NCI-H82 treated with DMSO at 0.1 percent for 48 hours (cell line): ENCODE measurements at regions not wholly inside any gene's neighbourhood (a gene's known extent, or its start where the extent isn't known, plus 50 kb on each side); places are given as distances from the start of the nearest gene placed in this dataset.
"Not testable (repeated sequence)": the region's sequence is repeated elsewhere in the genome, so short reads cannot be mapped to it uniquely, and the experiment has no call there.

ENCODE experiments used
- DNase-seq: peaks from one replicate; lab custom pipeline; 2025; ENCODE audit not compliant: unreplicated experiment; lab: John Stamatoyannopoulos, UW

DNA sequence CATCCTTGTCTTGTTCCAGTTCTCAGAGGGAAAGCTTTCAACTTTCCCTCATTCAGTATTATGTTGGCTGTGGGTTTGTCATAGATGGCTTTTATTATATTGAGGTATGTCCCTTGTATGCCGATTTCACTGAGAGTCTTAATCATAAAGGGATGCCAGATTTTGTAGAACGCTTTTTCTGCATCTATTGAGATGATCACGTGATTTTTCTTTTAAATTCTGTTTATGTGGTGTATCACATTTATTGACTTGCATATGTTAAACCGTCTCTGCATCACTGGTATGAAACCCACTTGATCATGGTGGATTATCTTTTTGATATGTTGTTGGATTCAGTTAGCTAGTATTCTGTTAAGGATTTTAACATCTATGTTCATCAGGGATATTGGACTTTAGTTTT lies 313.7 kb upstream of the AMOT start:
- not testable (repeated sequence) for DNase-seq

DNA sequence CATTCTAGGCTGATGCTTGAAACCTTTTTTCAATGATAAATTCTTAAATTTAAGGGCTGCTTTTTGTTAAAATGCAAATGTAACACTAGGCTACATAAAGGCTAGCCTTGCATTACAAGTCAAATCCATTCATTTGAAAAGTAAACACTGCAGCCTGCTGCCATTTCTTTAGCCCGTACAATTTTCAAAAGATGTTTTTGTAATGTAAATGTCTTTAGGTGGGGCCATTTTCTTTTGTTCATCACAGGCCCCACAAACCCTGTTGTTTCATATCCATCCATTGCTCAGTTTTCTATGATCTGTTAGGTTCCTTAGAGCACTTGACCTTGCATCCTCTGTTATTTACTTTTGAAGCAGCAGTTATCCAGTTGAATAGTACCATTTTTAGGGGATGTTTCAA lies 296.2 kb upstream of the AMOT start:
- DNase-seq: no peak

DNA sequence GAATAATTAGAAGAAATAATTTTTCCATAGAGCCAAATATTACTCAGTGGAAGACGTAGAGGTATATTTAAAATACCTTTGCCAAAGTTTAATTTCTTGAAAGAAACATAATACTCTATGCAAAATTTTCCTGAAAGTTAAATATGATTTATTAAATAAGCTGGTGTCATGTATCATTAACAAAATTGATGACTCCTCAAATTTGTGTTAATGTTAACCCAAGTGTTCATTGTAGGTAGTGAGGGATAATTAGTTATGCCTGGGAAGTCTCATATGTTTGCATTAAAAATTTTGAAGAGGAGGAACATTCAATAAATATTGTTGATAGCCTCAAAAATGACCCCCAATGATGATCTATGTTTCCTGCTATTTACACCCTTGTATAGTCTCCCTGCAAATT lies 292.7 kb upstream of the AMOT start:
- no peak for DNase-seq

DNA sequence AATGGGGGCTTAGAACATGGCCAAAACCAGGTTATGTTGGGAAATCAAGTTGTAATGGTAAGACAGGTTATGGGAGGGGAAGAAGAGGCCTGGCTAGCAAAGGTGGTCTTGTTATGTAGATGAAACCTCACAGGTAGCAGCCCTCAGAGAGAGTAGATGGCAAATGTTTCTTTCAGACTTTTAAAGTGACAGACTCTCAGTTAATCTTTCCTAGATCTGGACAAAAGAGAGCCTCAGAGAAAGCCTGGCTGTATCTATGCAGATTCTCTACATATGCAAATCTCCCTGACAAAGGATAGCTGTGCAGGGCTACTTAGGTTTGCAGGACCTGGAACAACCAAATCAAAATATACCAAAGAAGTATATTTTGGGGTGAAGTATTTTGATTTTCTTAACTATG lies 284.1 kb upstream of the AMOT start:
- no peak for DNase-seq

DNA sequence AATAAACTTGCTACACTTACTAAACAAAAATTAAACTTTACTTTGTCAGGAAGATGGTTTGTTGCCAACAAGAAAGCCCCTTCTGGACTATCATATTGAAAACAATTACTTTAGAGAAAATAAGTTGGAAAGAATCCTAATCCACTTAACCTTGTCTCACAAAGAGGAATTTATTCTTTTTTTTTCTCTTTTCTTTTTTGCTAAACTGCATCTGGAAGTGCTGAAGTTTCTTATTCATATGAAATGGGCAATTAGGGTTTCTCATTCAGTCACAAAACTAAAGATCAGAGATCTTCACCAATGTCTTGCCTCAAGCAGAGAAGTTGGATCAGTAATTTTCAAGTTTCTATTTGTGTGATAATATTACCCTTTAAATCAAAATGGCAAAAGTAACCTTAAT lies 234.9 kb upstream of the AMOT start:
- no peak for DNase-seq

DNA sequence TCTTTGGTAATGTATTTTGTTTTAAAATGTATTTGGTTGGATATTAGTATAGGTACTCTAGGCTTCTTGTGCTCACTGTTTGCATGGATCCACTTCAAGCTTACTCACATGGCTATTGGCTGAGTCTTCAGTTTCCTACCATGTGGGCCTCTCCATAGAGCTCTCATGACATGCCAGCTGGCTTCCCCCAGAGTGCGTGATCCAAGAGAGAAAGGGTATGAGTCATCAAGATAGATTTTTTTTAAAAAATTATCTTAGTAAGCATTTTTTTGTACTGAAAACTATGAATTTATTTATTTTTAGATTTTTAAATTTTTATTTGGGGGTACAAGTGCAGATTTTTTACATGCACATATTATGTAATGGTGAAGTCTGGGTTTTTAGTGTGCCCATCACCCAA lies 219.1 kb upstream of the AMOT start:
- DNase-seq: no peak

DNA sequence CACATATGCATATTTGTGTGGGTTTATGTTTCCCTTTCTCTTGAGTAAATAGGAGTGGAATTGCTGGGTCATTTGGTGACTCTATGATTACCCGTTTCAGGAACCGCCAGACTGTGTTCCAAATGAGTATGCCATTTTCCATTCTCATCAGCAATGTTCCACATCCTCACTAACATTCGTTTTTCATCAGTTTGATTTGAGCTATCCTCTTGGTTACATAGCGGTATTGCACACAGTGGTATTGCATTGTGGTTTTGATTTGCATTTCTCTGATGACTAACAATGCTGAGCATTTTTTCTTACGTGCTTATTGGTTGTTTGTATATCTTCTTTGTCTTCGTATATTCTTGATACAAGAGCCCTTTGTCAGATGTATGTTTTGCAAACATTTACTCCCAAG lies 218.0 kb upstream of the AMOT start:
- DNase-seq: no peak

DNA sequence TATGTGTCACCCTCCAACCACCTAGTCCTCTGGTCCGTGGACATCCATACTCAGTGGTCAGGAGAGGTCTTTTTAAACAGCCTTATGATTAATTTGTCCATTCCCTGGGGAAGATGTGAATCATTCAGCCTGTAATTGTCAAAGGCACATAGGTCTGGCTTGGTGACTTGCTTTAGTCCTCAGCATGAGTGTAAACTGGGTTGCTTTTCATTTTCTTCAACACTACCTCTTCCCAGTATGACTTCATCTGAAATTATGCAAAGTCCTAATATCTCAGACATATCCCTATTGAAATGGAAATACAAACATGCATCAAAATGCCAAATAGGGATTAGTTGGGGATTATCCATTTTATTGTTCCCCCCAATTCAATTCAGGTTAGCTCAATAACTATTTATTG lies 208.3 kb upstream of the AMOT start:
- DNase-seq: no peak

DNA sequence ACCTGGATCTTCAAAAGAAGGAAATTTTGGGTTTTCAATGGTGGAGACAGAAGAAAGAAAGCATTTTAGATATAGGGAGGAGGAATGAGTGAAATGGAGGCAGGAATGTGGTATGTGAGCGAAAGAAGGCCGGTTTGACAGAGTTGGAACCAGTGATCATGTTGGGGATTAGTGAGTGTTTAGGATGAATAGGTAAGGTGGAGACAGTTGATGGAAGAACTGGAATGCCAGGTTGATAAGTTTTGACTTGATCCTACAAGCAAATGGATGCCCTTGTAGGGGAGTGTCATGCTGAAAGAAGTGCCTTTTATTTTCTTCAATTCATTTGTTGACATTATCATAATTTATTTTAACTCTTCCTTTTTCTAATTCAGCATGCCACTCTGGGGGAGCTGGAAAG lies 207.8 kb upstream of the AMOT start:
- no peak for DNase-seq

DNA sequence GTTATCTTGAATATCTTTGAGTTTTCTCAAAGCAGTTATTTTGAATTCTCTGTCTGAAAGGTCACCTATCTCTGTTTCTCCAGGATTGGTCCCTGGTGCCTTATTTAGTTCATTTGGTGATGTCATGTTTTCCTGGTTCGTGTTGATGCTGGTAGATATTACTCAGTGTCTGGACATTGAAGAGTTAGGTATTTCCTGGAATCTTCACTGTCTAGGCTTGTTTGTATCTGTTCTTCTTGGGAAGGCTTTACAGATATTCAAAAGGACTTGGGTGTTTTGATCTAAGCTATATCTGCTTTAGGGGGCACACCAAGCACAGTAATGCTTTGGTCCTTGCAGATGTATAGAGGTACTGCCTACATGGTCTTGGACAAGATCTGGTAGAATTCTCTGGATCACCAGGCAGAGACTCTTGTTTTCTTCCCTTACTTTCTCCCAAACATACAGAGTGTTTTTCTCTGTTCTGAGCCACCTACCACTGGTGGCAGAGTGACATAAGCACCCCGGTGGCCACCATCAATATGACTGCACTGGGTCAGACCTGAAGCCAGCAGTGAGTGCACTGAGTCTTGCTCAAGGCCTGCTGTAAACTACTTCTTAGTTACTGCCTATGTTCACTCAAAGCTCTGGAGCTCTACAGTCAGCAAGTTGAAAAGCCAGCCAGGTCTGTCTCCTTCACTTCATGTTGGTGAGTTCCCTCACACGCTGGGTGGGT lies 193.5 kb upstream of the AMOT start:
- no peak for DNase-seq

DNA sequence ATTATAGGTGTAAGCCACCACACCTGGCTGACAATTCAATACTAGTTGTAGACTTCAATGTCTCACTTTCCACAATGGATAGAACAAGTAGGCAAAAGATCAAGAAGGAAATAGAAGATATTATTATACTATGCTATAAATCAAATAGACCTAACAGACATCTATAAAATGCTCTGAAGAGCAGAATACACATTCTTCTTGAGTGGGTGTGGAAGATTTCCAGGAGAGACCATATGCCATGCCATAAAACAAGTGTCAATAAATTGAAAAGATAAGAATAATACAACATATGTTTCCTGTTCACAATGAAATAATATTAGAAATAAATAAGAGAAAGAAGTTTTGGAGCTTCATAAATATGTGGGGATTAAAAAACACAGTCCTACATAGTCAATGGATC lies 179.3 kb upstream of the AMOT start:
- DNase-seq: no peak

DNA sequence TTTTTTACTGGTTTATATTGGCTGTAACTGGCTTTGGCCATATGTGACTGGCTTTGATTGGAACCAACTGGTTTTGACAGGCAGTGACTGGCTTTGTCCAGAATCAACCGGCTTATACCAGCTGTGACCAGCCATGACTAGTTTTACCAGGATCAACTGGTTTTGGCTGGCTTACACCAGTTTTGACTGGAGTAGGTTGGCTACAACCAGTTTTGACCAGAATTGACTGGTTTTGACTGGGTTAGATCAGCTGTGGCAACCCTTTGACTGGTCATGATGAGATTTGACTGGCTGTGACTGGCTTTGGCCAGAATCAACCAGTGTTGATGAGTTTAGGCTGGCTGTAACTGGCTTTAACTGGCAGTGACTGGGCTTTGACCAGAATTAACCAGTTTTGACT lies 169.2 kb upstream of the AMOT start:
- no peak for DNase-seq

DNA sequence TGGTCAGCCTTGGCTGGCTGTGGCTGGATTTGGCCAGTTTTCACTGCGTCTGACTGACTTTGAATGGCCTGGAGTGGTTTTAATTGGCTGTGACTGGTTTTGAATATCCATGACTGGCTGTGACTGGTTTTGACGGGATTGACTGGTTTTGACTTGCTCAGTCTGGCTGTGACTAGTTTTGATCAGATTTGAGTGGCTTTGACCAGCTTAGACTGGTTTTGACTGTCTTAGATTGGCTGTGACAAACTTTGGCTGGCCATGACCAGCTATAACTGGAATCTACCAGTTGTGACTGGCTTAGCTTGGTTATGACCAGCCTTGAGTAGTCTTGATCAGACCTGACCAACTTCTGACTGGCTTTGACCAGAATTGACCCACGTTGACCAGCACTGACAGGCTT lies 168.4 kb upstream of the AMOT start:
- DNase-seq: no peak

DNA sequence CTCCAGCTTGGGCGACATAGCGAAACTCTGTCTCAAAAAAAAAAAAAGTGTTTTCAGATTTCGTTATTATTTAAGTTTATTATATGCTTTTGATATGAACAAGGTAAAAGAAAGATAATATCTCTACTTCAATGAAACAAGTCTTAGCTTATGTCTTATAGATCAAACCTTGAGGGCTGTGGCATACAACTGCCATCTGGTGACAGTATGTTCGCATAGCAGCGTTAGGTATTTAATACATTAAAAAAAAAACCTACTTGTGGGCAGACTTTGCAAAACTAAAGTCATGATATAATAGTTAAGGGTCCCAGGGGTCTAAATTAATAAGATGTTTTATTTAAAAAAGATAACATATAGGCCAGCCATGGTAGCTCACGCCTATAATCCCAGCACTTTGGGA lies 161.2 kb upstream of the AMOT start:
- no peak for DNase-seq

DNA sequence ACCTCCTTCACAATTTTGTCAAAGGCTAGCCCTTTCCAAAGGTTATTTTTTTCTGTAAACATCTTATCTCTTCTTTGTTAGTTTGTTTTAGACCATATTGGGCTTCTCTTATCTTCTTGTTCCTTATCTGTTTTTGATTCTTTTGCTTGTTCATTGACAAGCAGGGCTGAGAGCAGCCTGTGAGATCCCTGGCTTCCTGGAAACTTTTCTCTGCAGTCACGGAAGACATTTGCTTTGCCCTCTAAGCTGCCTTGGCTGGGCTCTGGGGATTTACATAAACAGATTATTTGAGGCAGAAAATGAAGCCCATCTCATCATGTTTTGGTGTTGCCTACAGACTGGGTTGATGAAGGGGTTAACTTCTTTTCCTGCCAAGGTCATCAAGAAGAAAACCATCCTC lies 157.4 kb upstream of the AMOT start:
- DNase-seq: no peak

DNA sequence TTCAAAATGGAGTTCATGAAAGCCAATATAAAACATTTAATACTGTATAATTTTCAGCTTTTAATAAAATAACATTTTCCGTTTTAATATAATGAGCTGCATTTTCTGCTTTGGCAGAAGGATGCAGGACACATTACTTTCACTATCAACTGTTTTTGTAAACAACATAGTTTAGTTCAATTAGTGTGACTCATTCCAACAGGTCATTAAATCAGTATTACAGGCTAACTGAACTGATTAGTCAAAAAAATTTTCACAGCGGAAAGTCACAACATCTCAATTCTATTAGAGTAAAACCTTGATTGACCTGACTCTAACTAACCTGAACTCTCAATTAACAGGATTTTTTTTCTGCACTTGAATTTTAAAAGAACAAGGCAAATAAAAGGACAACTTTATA lies 151.2 kb upstream of the AMOT start:
- DNase-seq: no peak

DNA sequence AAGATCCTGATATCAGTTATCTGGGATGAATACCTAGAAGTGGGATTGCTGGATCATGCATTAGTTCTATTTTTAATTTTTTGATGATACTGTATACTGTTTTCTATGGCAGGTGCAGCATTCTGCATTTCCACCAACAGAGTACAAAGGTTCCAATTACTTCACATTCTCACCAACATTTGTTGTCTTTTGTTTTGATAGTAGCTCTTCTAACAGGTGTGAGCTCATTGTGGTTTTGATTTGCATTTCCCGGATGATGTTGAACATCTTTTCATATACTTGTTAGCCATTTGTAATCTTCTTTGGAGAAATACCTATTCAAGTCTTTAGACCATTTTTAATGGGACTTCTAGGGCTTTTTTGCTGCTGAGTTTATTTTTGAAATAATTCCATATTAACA lies 139.2 kb upstream of the AMOT start:
- no peak for DNase-seq

DNA sequence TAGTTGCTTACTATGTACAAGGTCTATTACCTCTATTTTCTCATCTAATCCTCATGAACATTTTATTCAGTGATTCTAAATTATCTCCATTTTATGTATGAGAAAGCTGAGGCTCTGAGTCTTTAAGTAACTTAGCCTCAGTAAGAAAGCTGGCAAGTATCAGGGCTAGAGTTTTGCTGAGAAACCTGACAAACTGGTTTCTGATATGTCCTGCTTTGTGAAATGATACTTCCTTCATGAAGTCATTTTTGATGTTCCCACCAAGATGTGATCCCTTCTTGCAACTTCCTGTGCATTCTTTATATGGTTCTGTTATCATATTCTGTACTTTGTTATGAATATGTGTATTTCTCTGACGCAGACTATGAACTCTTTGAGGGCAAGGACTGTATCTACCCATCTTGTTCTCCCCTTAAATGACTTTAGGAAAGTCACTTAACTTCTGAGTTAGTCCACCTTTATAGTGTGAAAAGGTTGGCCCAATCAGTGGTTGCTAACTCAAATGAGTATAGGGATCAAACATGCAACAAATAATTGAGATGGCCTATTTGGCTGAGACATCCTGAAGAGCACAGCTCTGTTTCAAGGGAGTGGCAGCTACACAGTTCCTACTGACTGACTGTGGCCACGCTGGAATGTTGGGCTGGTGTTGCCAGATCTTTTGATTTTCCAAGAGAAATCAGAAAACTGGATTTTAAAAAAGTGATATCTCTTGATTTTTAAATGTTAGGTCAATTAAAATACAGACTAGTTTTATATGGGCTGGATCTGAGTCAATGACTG lies 127.9 kb upstream of the AMOT start:
- DNase-seq: no peak

DNA sequence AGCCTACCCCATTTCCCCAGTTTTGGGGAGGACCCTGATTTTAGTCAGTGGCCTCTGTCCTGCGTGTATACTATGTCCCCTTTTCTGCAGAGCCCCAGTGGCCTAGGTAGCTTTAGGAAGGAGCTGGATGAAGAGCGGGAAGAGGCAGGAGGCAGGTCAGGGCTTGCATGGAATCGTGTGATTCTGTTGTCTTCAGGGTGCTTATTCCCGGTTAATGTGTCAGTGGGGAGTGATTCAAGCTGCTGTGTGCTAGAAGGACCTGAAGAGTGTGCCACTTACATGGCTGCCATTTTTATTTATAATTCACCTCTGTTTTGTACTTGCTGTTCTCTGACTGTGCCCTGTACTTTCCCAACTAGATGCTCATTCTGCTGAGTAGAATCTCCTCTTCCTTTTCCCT lies 127.3 kb upstream of the AMOT start:
- no peak for DNase-seq

DNA sequence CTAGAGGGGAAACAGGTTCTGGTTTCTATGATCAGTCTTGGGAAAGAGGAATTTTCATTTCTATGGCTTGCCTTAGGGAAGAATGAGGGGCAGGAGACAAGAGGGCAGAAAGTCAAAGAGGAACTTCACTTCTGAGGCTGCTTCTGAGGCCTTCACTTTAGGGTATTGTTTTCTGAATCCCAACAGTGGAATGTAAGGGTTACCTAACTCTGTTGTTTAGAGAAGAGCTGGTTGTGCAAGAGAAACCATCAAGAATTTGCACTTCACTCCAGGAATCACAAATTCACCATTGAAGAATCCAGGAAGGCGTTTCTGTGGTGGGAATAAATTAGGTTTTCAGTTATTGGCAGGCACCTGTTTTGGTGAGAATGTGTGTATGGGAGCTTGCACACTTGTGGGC lies 126.7 kb upstream of the AMOT start:
- no peak for DNase-seq

DNA sequence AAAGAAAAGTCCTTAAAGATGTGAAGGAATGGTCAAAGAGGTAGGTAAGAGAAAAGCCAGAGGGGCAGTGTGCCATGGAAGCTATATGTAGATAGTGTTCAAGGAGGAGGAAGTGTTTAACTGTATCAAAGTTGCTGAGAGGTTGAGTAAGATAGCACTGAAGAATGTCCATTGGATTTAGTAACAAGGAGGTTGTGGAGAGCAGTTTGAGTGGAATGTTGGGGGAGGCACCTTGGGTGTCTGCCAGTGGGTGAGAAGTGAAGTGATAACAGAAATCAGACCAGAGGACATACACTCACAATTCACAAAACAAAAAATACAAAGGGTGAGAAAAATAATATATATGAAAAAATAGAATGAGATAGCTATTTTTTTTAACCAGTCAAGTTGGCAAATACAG lies 121.3 kb upstream of the AMOT start:
- DNase-seq: no peak

DNA sequence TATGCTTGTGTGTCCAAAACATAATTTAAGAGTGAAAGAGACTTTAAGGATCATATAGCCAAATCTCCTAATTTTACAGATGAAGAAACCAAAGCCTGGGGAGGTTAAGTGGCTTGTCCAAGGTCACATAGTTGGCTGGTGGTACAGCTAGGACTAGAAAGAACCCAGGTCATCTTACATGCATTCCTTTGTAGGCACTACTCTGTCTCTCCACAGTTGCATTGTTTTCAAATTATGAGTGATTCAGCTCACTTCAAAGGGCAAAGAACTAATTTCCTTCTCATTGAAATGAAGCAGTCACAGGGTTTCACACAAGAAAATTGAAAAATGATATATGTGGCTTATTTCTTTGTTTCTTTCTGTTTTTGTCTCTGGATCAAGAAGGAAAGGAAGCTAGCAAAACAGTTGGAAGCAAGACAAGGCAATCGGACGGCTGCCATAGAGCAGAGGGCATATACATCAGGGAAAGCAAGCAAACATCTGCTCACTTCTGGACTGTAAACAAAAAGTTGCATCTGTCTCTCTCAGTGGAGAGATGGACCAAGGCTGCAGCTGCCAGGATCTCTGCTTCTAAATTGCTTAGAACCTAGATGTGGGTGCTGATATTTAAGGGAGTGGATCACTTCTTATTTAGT lies 107.5 kb upstream of the AMOT start:
- no peak for DNase-seq
